Cardiac muscle cell (in vitro differentiated cells and primary cell): ENCODE measurements at regions not wholly inside any gene's neighbourhood (a gene's known extent, or its start where the extent isn't known, plus 50 kb on each side); places are given as distances from the start of the nearest gene placed in this dataset.

ENCODE experiments used
- DNase-seq, 2 donors: peaks; one replicate each; pipeline versions ENCODE4 v3.0.0 to v3.0.0-alpha.2; 2010 to 2017; ENCODE audit warnings: low read depth in 1 of 2, low spot score in 1 of 2
- H3K27ac ChIP-seq: fragments of 200-600 bp; sonication (generic); 2 replicates; pipeline ENCODE4 v1.5.1; 2016
- H3K27me3 ChIP-seq: fragments of 200-600 bp; sonication (generic); 2 replicates; pipeline ENCODE4 v1.6.0; 2016; ENCODE audit warnings: control low read depth
- H3K36me3 ChIP-seq: fragments of 200-600 bp; sonication (generic); 2 replicates; pipeline ENCODE4 v1.5.1; 2016; ENCODE audit warnings: control low read depth
- H3K4me1 ChIP-seq: fragments of 200-600 bp; sonication (generic); 2 replicates; pipeline ENCODE4 v1.8.1; 2017; ENCODE audit warnings: low read depth, mild to moderate bottlenecking, mixed run types
- H3K4me3 ChIP-seq: fragments of 200-600 bp; sonication (generic); 2 replicates; pipeline ENCODE4 v1.5.1; 2016; ENCODE audit warnings: mild to moderate bottlenecking
- H3K9me3 ChIP-seq: fragments of 200-600 bp; sonication (generic); 2 replicates; pipeline ENCODE4 v1.5.1; 2017; ENCODE audit warnings: low read depth, mild to moderate bottlenecking, control low read depth
- TF ChIP-seq, protein P1 (sequence below): IDR thresholded peaks from 2 replicates; pipeline ENCODE4 v1.5.1; 2012; ENCODE audit warnings: low read depth, mild to moderate bottlenecking, low read length

DNA sequence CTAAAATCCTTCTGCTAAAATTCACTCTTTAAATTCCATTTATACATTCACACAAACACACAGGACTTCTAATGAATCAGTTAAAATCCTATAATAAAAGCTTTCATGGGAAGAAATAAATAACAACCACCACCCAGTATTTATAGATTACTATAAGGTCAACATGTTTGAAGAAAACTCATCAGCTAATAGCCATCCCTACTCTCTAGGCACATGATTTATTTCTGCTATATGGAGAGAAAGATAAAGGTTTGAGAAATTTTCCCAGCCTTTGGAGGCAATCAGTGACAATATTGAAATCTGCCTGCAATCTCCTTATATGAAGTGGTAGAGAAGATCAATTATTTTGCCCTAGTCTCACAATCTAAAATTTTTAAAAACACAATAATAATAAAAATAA is 1038.9 kb upstream of the DIAPH2 start:
- TF ChIP-seq, protein P1, sequence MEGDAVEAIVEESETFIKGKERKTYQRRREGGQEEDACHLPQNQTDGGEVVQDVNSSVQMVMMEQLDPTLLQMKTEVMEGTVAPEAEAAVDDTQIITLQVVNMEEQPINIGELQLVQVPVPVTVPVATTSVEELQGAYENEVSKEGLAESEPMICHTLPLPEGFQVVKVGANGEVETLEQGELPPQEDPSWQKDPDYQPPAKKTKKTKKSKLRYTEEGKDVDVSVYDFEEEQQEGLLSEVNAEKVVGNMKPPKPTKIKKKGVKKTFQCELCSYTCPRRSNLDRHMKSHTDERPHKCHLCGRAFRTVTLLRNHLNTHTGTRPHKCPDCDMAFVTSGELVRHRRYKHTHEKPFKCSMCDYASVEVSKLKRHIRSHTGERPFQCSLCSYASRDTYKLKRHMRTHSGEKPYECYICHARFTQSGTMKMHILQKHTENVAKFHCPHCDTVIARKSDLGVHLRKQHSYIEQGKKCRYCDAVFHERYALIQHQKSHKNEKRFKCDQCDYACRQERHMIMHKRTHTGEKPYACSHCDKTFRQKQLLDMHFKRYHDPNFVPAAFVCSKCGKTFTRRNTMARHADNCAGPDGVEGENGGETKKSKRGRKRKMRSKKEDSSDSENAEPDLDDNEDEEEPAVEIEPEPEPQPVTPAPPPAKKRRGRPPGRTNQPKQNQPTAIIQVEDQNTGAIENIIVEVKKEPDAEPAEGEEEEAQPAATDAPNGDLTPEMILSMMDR, result no peak
- no peaks in the 10 kb centered on the region for H3K27me3 ChIP-seq
- no peaks in the 10 kb centered on the region for H3K36me3 ChIP-seq
- H3K4me3 ChIP-seq, result no peak overlapping the region
- no peaks in the 10 kb centered on the region for H3K4me1 ChIP-seq
- DNase-seq, result no peak
- no peak overlapping the region for H3K27ac ChIP-seq
- H3K9me3 ChIP-seq, result no peaks in the 10 kb centered on the region

GRCh38 chrX:95662200-95662599 is 1022.4 kb upstream of the DIAPH2 start:
- TF ChIP-seq, protein P1, result no peak
- no peaks in the 10 kb centered on the region for H3K9me3 ChIP-seq
- DNase-seq, result no peak

GRCh38 chrX:95666056-95666455 is 1018.6 kb upstream of the DIAPH2 start:
- TF ChIP-seq, protein P1, result no peak
- no peaks in the 10 kb centered on the region for H3K4me1 ChIP-seq
- H3K27me3 ChIP-seq, result no peaks in the 10 kb centered on the region
- H3K4me3 ChIP-seq, result no peak overlapping the region
- no peaks in the 10 kb centered on the region for H3K9me3 ChIP-seq
- no peaks in the 10 kb centered on the region for H3K36me3 ChIP-seq
- H3K27ac ChIP-seq, result no peak overlapping the region
- DNase-seq, result no peak

More at GRCh38 chrX:95662200-95662599, 1022.4 kb upstream of the DIAPH2 start:
- Histone ChIP-seq H3K36me3 (no peaks in the 10 kb centered on the region), H3K27me3 (no peaks in the 10 kb centered on the region), H3K27ac (no peak overlapping the region), H3K4me3 (no peak overlapping the region), H3K4me1 (no peaks in the 10 kb centered on the region)

- Histone ChIP-seq H3K27me3 (no peaks in the 10 kb centered on the region), H3K27ac (no peak overlapping the region), H3K4me3 (no peak overlapping the region), H3K4me1 (no peaks in the 10 kb centered on the region), H3K9me3 (no peaks in the 10 kb centered on the region), H3K36me3 (no peaks in the 10 kb centered on the region)
- DNase-seq, result no peak
- TF ChIP-seq, protein P1, result no peak
Observed at GRCh38 chrX:95675011-95675410, 1009.6 kb upstream of the DIAPH2 start.

GRCh38 chrX:95675794-95676193 is 1008.8 kb upstream of the DIAPH2 start:
- Histone ChIP-seq H3K4me1 (no peaks in the 10 kb centered on the region), H3K9me3 (no peaks in the 10 kb centered on the region), H3K4me3 (no peak overlapping the region), H3K27ac (no peak overlapping the region), H3K27me3 (no peaks in the 10 kb centered on the region), H3K36me3 (no peaks in the 10 kb centered on the region)
- TF ChIP-seq, protein P1, result no peak
- no peak for DNase-seq

DNA sequence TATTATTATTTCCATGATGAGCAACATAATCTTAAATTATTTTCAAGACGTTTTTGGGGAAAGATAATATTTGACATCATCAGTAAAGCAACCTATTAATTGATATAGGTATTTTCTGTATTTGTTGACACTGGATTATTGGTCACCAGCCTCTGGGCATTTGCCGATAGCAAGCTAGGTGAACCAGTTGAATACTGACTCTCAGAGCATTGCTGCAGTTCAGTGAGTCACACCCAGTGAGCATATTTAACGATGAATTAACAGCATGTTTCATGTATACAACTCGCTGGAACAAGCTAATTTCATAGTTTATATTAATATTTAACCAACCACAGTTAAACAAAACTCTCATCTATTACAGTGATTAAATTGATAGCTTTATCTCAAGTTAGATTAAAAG is 1006.0 kb upstream of the DIAPH2 start:
- no peaks in the 10 kb centered on the region for H3K4me1 ChIP-seq
- H3K9me3 ChIP-seq, result no peaks in the 10 kb centered on the region
- H3K4me3 ChIP-seq, result no peak overlapping the region
- H3K27me3 ChIP-seq, result no peaks in the 10 kb centered on the region
- H3K36me3 ChIP-seq, result no peaks in the 10 kb centered on the region
- H3K27ac ChIP-seq, result no peak overlapping the region
- TF ChIP-seq, protein P1, result no peak
- no peak for DNase-seq
